Kidney (tissue), 13 donors: ENCODE measurements at regions not wholly inside any gene's neighbourhood (a gene's known extent, or its start where the extent isn't known, plus 50 kb on each side); places are given as distances from the start of the nearest gene placed in this dataset.
A peak's percentile ranks its signal among the peaks of the same experiment; 100 is the strongest.

ENCODE experiments used
- DNase-seq, 5 donors: peaks; one replicate each; pipeline ENCODE4 v3.0.0-alpha.2; 2013 to 2020
- FAIRE-seq: peaks from 2 replicates; lab custom pipeline; 2012; peaks lifted over from hg19 to GRCh38; lab: Jason Lieb, UNC
- H3K27ac ChIP-seq, 2 donors: one replicate each; pipeline ENCODE4 v1.7.0; 2013; ENCODE audit warnings: low read depth in 2 of 2, low read length in 2 of 2, inconsistent platforms in 1 of 2
- H3K27me3 ChIP-seq: one replicate; pipeline ENCODE4 v1.7.1; 2013; ENCODE audit warnings: low read length, inconsistent platforms; ENCODE audit not compliant: control insufficient read depth, insufficient read depth
- H3K36me3 ChIP-seq, 3 donors: one replicate each; pipeline versions ENCODE4 v1.7.0 to v1.7.1; 2013; ENCODE audit warnings: low read length in 3 of 3, control low read depth in 1 of 3, inconsistent platforms in 1 of 3; ENCODE audit not compliant: insufficient read depth in 3 of 3, control insufficient read depth in 2 of 3
- H3K4me1 ChIP-seq, 3 donors: one replicate each; pipeline versions ENCODE4 v1.7.0 to v1.7.1; 2013; ENCODE audit warnings: low read length in 3 of 3, inconsistent platforms in 1 of 3, low read depth in 1 of 3; ENCODE audit not compliant: control insufficient read depth in 2 of 3, insufficient read depth in 2 of 3
- H3K4me3 ChIP-seq, 3 donors: one replicate each; pipeline versions ENCODE4 v1.7.0 to v1.8.1; 2013; ENCODE audit warnings: low read length in 3 of 3, control low read depth in 1 of 3, inconsistent platforms in 1 of 3
- H3K9ac ChIP-seq, 3 donors: one replicate each; pipeline versions ENCODE4 v1.7.0 to v1.7.1; 2013; ENCODE audit warnings: low read length in 3 of 3, control low read depth in 1 of 3, inconsistent platforms in 1 of 3
- H3K9me3 ChIP-seq, 3 donors: one replicate each; pipeline versions ENCODE4 v1.7.0 to v1.7.1; 2013; ENCODE audit warnings: low read length in 3 of 3, control low read depth in 1 of 3, inconsistent platforms in 1 of 3; ENCODE audit not compliant: control insufficient read depth in 2 of 3, insufficient read depth in 1 of 3
- intact Hi-C: fragments of 100-400 bp; cut with DNase I; formaldehyde crosslinking; loops from one replicate; pipeline ENCODE4 v1.11.1; 2022
- TF ChIP-seq, protein P1 (sequence below): IDR thresholded peaks from 3 replicates; pipeline ENCODE4 v1.5.1; 2012; ENCODE audit warnings: mild to moderate bottlenecking, moderate library complexity, borderline replicate concordance; ENCODE audit not compliant: insufficient read depth; ENCODE audit errors: extremely low read depth
- donor health status: control.
- donor health status: control.
- donor health status: control.
- donor health status: control.
- donor health status: control.
- donor health status: DM: yes; HTN: yes; CAD: no.
- donor health status: Normal renal cell carcinoma (clear cell type).

- H3K36me3 ChIP-seq, result no peaks in the 10 kb centered on the region
- H3K4me1 ChIP-seq, result no peaks in the 10 kb centered on the region
- no peak overlapping the region for H3K4me3 ChIP-seq
- no peak overlapping the region for H3K9ac ChIP-seq
- H3K27me3 ChIP-seq, result no peaks in the 10 kb centered on the region
- no peaks in the 10 kb centered on the region for H3K9me3 ChIP-seq
- TF ChIP-seq, protein P1, sequence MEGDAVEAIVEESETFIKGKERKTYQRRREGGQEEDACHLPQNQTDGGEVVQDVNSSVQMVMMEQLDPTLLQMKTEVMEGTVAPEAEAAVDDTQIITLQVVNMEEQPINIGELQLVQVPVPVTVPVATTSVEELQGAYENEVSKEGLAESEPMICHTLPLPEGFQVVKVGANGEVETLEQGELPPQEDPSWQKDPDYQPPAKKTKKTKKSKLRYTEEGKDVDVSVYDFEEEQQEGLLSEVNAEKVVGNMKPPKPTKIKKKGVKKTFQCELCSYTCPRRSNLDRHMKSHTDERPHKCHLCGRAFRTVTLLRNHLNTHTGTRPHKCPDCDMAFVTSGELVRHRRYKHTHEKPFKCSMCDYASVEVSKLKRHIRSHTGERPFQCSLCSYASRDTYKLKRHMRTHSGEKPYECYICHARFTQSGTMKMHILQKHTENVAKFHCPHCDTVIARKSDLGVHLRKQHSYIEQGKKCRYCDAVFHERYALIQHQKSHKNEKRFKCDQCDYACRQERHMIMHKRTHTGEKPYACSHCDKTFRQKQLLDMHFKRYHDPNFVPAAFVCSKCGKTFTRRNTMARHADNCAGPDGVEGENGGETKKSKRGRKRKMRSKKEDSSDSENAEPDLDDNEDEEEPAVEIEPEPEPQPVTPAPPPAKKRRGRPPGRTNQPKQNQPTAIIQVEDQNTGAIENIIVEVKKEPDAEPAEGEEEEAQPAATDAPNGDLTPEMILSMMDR, result no peak
- no peak overlapping the region for H3K27ac ChIP-seq
- intact Hi-C loops, result no loop called here
- no peak for FAIRE-seq
- DNase-seq, result no peak
Measured at GRCh38 chr4:149972407-149972806, 105.8 kb upstream of the DCLK2 start.

- no peak for FAIRE-seq
- no peak overlapping the region for H3K4me3 ChIP-seq
- no peaks in the 10 kb centered on the region for H3K9me3 ChIP-seq
- H3K4me1 ChIP-seq, result no peaks in the 10 kb centered on the region
- H3K36me3 ChIP-seq, result no peaks in the 10 kb centered on the region
- TF ChIP-seq, protein P1, result no peak
- no peak overlapping the region for H3K9ac ChIP-seq
- no peak overlapping the region for H3K27ac ChIP-seq
- intact Hi-C loops, result no loop called here
- no peaks in the 10 kb centered on the region for H3K27me3 ChIP-seq
- DNase-seq, result no peak
Measured at GRCh38 chr4:149973181-149973580, 105.1 kb upstream of the DCLK2 start.

DNA sequence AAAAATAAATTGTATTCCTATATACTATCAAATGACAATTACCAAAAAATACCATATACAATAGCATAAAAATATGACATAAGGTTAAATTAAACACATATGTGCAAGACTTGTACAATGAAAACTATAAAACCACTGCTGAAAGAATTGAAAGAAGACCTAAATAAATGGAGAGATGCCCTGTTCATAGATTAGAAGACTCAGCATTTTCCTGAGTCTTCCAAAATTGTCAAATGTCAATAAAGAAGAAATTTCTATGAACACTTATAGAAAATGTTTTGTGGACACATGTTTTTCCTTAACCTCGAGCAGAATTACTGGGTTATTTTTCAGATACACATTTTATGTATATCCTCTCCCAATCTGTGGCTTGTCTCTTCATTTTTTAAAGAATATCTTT lies 103.1 kb upstream of the DCLK2 start:
- Histone ChIP-seq H3K27ac (no peak overlapping the region), H3K4me3 (no peak overlapping the region), H3K9me3 (no peaks in the 10 kb centered on the region), H3K9ac (no peak overlapping the region), H3K27me3 (no peaks in the 10 kb centered on the region), H3K4me1 (no peaks in the 10 kb centered on the region), H3K36me3 (no peaks in the 10 kb centered on the region)
- TF ChIP-seq, protein P1, result no peak
- FAIRE-seq (no peak), DNase-seq (no peak)
- intact Hi-C loops, result no loop called here

DNA sequence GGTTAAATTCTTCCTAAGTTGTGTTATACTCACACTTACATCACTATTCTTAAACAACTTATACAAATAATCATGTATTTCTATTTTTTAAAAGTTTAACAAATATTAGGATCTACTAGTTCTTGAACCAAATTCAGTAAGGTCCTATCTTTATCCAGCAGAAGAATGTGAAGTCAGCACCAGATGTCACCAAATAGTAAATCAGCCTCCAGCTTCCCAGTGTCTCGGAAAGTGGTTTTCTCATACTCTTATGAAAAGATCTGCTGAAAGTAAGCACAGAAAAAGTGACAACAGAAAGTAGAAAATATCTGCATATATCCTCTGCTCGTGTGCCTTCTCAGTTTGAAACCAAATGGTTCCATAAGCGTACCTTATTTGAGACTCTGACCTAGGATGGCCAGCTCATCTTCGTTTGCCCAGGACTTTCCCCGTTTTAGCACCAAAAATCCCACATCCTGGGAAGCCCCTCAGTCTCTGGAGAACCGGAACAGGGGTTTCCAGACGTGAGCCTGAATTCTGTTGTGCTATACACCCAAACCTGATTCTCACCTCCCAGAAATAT lies 98.0 kb upstream of the DCLK2 start:
- TF ChIP-seq, protein P1, result no peak
- Histone ChIP-seq H3K27me3 (no peaks in the 10 kb centered on the region), H3K9ac (no peak overlapping the region), H3K4me1 (no peaks in the 10 kb centered on the region), H3K9me3 (no peaks in the 10 kb centered on the region), H3K4me3 (no peak overlapping the region), H3K36me3 (no peaks in the 10 kb centered on the region), H3K27ac (no peak overlapping the region)
- intact Hi-C loops, result no loop called here
- FAIRE-seq (no peak), DNase-seq (peak in 1 of 5 donors; percentile 24)
